ENCODE measurements at regions not wholly inside any gene's neighbourhood (a gene's known extent, or its start where the extent isn't known, plus 50 kb on each side); places are given as distances from the start of the nearest gene placed in this dataset.

GRCh38 chr2:59706729-59707128, 846.7 kb downstream of the BCL11A start:
- Histone ChIP-seq H3K56ac (replicated peaks; ENCODE audit: insufficient read length, low read depth, low read length) (no peak overlapping the region), H3K14ac (ENCODE audit: insufficient read length) (no peak overlapping the region), H2BK20ac (ENCODE audit: low read length) (no peak overlapping the region), H3K4me1 (replicated peaks in 1 of 4; ENCODE audit: control insufficient read depth in 3 of 4, insufficient read depth in 4 of 4, low read length in 3 of 4) (no peaks in the 10 kb centered on the region), H4K91ac (replicated peaks; ENCODE audit: insufficient read length, low read length) (no peak overlapping the region), H3K4me2 (ENCODE audit: insufficient read depth in 1 of 2, low read depth in 2 of 2, low read length in 2 of 2) (no peak overlapping the region), H3K79me2 (ENCODE audit: control insufficient read depth in 1 of 2, insufficient read depth in 2 of 2, low read length in 2 of 2) (no peaks in the 10 kb centered on the region), H2AK5ac (ENCODE audit: low read depth, low read length) (no peak overlapping the region), H3K18ac (ENCODE audit: extremely low read depth, low read length) (no peak overlapping the region), H4K8ac (ENCODE audit: extremely low read depth, insufficient read depth, low read length) (no peak overlapping the region), H4K5ac (ENCODE audit: insufficient read length, low read depth, low read length) (no peak overlapping the region), H2AFZ (ENCODE audit: low read length) (no peak overlapping the region), H3K27ac (ENCODE audit: low read depth, low read length) (no peak overlapping the region), H2BK15ac (ENCODE audit: low read length) (no peak overlapping the region), H3K4ac (replicated peaks; ENCODE audit: insufficient read length, low read depth, low read length) (no peak overlapping the region), H3K36me3 (ENCODE audit: control insufficient read depth in 2 of 4, insufficient read depth in 4 of 4, low read length in 3 of 4) (no peaks in the 10 kb centered on the region), H2BK120ac (replicated peaks; ENCODE audit: low read depth, low read length) (no peak overlapping the region), H2BK5ac (ENCODE audit: low read depth, low read length) (no peak overlapping the region), H3K4me3 (ENCODE audit: extremely low read depth in 1 of 4, insufficient read depth in 2 of 4, low read depth in 3 of 4, low read length in 4 of 4) (no peak overlapping the region), H3K27me3 (replicated peaks in 1 of 4; ENCODE audit: control insufficient read depth in 3 of 4, extremely low read depth in 1 of 4, insufficient read depth in 3 of 4, low read length in 3 of 4) (no peaks in the 10 kb centered on the region), H3K79me1 (ENCODE audit: low read depth, low read length) (no peaks in the 10 kb centered on the region), H3K23me2 (ENCODE audit: low read depth, low read length) (no peaks in the 10 kb centered on the region), H2BK12ac (ENCODE audit: low read depth, low read length) (no peak overlapping the region), H3K9me3 (ENCODE audit: insufficient read depth in 2 of 2, low read depth in 1 of 2, low read length in 1 of 2) (no peaks in the 10 kb centered on the region), H3K9ac (replicated peaks in 1 of 4; ENCODE audit: extremely low read depth in 1 of 4, low read depth in 3 of 4, low read length in 3 of 4) (no peak overlapping the region), H4K20me1 (replicated peaks in 1 of 2; ENCODE audit: control insufficient read depth in 1 of 2, insufficient read depth in 2 of 2, low read length in 2 of 2) (no peaks in the 10 kb centered on the region), H3K23ac (ENCODE audit: insufficient read length) (no peak overlapping the region)
- WGBS, 2 experiments (ENCODE audit: extremely low coverage in 1 of 2, insufficient coverage in 1 of 2, insufficient read length in 1 of 2, insufficient replicate concordance in 2 of 2, low coverage in 1 of 2, low lambda C conversion rate in 2 of 2, missing lambda C conversion rate in 1 of 2): 94% methylated on average over 4 of the region's 4 CpGs; no CpG with 5 or more reads in 1 of the 2 experiments
- ChIA-PET POLR2A (ENCODE audit: partially characterized antibody) (no interaction called here), CTCF (ENCODE audit: partially characterized antibody) (interaction anchor here (0.6 kb wide), 1 partner anchor 237 kb away, joined by 3 read pairs; no protein-coding TSS in a partner anchor)
- no peak for DNase-seq (ENCODE audit: low read depth in 1 of 2, low spot score in 2 of 2)
- FAIRE-seq: no peak
- TF ChIP-seq CTBP2 (IDR thresholded peaks at IDR 0.05; ENCODE audit: borderline replicate concordance, insufficient read depth, insufficient read length, low read length) (no peak), GABPA (IDR thresholded peaks at IDR 0.05; ENCODE audit: borderline replicate concordance, insufficient read depth, low read length) (no peak), TCF12 (IDR thresholded peaks at IDR 0.05; ENCODE audit: low read depth, low read length) (no peak), E2F6 (IDR thresholded peaks at IDR 0.05) (no peak), RFX5 (IDR thresholded peaks at IDR 0.05; ENCODE audit: borderline replicate concordance, low read depth, low read length) (no peak), TAF7 (optimal IDR thresholded peaks at IDR 0.05; ENCODE audit: borderline replicate concordance, low read depth, low read length) (no peak), MAX (IDR thresholded peaks at IDR 0.05) (no peak)
